ENCODE measurements at regions not wholly inside any gene's neighbourhood (a gene's known extent, or its start where the extent isn't known, plus 50 kb on each side); places are given as distances from the start of the nearest gene placed in this dataset.

DNA sequence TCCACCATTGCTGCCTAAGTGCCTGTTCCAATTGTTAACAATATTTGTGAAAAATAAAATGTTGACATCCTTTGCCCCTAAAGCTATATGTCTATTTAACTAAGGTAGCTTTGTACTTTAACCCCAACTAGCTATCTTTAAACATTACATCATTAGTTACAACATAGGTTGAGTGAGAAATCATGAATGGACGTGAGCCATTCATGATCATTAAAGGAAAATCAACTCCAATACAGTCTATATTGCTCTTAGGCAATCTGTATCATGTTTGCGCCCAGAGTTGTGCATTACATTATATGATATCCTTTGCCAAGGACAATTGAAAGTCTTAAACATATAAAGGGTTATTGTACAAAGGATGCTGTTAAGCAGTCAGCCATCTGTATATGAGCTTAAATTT, 269.6 kb downstream of the ALX1 start:
- peak overlapping the region; percentile 93; the same call in 1 of the 2 replicates for H3K27ac Mint-ChIP-seq
- POLR2A ChIA-PET, result no interaction called here
- peaks cover 59% of the 10 kb centered on the region for H3K4me1 Mint-ChIP-seq

DNA sequence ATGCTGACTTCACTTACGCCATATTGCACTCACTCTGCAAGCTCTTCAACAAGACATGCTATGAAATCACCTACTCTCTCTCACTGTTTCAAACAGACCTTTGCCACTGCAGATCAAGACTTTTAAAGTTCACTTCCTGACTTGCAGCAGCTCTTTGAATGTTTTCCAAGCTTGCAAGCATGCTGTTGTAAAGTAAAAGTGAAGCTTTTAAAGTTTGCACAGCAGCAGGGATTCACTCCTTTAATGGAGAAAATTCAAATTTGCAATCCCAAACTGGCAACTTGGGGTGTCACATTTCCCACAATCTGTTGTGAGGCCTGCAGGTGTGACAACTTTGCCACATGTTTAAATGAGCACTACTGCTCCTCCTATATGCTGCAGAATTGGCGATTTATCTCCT, 270.9 kb downstream of the ALX1 start:
- Mint-ChIP-seq H3K27ac (peak overlapping the region; percentile 100), H3K4me1 (peaks cover 50% of the 10 kb centered on the region), H3K36me3 (no peaks in the 10 kb centered on the region), H3K4me3 (peak overlapping the region; percentile 32; the same call in 1 of the 2 replicates), H3K9me3 (no peaks in the 10 kb centered on the region), H3K27me3 (ENCODE audit: low read depth) (no peaks in the 10 kb centered on the region; the same call in 1 of the 2 replicates)
- ATAC-seq (peak; percentile 87), DNase-seq (ENCODE audit: low spot score) (no peak)
- no peak for TF ChIP-seq ZBTB43 (CRISPR knock-in tag; IDR thresholded peaks at IDR 0.05)
- no peak for TF ChIP-seq IRF1 (CRISPR knock-in tag; IDR thresholded peaks at IDR 0.05)
- TF ChIP-seq NFE2L1 (CRISPR knock-in tag; IDR thresholded peaks at IDR 0.05), result no peak
- 0 out of 2 replicates have a peak, but pooled peaks have one; percentile 30 for TF ChIP-seq ETV6 (CRISPR knock-in tag; IDR thresholded peaks at IDR 0.05)
- TF ChIP-seq, protein P1, sequence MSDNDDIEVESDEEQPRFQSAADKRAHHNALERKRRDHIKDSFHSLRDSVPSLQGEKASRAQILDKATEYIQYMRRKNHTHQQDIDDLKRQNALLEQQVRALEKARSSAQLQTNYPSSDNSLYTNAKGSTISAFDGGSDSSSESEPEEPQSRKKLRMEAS (CRISPR knock-in tag; IDR thresholded peaks at IDR 0.05), result 0 out of 2 replicates have a peak, but pooled peaks have one; percentile 22
- POLR2A ChIA-PET, result no interaction called here
- CTCF ChIA-PET, result interaction anchor here (1.4 kb wide), 1 partner anchor 83 kb away, joined by 4 read pairs; no protein-coding TSS in a partner anchor

More for the DNA sequence above, 269.6 kb downstream of the ALX1 start:
- CTCF ChIA-PET, result interaction anchor here (1.4 kb wide), 1 partner anchor 81 kb away, joined by 4 read pairs; no protein-coding TSS in a partner anchor
- H3K36me3 Mint-ChIP-seq, result no peaks in the 10 kb centered on the region
- ATAC-seq (no peak), DNase-seq (ENCODE audit: low spot score) (no peak)
- H3K4me3 Mint-ChIP-seq, result no peak overlapping the region
- H3K27me3 Mint-ChIP-seq (ENCODE audit: low read depth), result no peaks in the 10 kb centered on the region; the same call in 1 of the 2 replicates
- 0 out of 2 replicates have a peak, but pooled peaks cover 1% of the 10 kb centered on the region for H3K9me3 Mint-ChIP-seq
- TF ChIP-seq, protein P2, sequence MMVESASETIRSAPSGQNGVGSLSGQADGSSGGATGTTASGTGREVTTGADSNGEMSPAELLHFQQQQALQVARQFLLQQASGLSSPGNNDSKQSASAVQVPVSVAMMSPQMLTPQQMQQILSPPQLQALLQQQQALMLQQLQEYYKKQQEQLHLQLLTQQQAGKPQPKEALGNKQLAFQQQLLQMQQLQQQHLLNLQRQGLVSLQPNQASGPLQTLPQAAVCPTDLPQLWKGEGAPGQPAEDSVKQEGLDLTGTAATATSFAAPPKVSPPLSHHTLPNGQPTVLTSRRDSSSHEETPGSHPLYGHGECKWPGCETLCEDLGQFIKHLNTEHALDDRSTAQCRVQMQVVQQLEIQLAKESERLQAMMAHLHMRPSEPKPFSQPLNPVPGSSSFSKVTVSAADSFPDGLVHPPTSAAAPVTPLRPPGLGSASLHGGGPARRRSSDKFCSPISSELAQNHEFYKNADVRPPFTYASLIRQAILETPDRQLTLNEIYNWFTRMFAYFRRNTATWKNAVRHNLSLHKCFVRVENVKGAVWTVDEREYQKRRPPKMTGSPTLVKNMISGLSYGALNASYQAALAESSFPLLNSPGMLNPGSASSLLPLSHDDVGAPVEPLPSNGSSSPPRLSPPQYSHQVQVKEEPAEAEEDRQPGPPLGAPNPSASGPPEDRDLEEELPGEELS (CRISPR knock-in tag; IDR thresholded peaks at IDR 0.05), result no peak
- TF ChIP-seq ZNF263 (CRISPR knock-in tag; IDR thresholded peaks at IDR 0.05; ENCODE audit: low read depth), result no peak
- TF ChIP-seq, protein P3, sequence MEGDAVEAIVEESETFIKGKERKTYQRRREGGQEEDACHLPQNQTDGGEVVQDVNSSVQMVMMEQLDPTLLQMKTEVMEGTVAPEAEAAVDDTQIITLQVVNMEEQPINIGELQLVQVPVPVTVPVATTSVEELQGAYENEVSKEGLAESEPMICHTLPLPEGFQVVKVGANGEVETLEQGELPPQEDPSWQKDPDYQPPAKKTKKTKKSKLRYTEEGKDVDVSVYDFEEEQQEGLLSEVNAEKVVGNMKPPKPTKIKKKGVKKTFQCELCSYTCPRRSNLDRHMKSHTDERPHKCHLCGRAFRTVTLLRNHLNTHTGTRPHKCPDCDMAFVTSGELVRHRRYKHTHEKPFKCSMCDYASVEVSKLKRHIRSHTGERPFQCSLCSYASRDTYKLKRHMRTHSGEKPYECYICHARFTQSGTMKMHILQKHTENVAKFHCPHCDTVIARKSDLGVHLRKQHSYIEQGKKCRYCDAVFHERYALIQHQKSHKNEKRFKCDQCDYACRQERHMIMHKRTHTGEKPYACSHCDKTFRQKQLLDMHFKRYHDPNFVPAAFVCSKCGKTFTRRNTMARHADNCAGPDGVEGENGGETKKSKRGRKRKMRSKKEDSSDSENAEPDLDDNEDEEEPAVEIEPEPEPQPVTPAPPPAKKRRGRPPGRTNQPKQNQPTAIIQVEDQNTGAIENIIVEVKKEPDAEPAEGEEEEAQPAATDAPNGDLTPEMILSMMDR (IDR thresholded peaks at IDR 0.05), result no peak

- Mint-ChIP-seq H3K27ac (peak overlapping the region; percentile 34), H3K27me3 (ENCODE audit: low read depth) (no peaks in the 10 kb centered on the region; the same call in 1 of the 2 replicates), H3K4me1 (peaks cover 47% of the 10 kb centered on the region), H3K9me3 (no peaks in the 10 kb centered on the region), H3K4me3 (peak overlapping the region; percentile 3; the same call in 1 of the 2 replicates), H3K36me3 (no peaks in the 10 kb centered on the region)
- CTCF ChIA-PET, result no interaction called here
- ATAC-seq, result no peak
- POLR2A ChIA-PET, result no interaction called here
- no peak for DNase-seq (ENCODE audit: low spot score)
- TF ChIP-seq STAT6 (CRISPR knock-in tag; conservative IDR thresholded peaks at IDR 0.05; ENCODE audit: low read depth), result no peak
- TF ChIP-seq NFE2L1 (CRISPR knock-in tag; IDR thresholded peaks at IDR 0.05), result no peak
- no peak for TF ChIP-seq E2F4 (CRISPR knock-in tag; IDR thresholded peaks at IDR 0.05; ENCODE audit: borderline replicate concordance, low read depth)
- TF ChIP-seq, protein P4, sequence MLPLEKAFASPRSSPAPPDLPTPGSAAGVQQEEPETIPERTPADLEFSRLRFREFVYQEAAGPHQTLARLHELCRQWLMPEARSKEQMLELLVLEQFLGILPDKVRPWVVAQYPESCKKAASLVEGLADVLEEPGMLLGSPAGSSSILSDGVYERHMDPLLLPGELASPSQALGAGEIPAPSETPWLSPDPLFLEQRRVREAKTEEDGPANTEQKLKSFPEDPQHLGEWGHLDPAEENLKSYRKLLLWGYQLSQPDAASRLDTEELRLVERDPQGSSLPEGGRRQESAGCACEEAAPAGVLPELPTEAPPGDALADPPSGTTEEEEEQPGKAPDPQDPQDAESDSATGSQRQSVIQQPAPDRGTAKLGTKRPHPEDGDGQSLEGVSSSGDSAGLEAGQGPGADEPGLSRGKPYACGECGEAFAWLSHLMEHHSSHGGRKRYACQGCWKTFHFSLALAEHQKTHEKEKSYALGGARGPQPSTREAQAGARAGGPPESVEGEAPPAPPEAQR (CRISPR knock-in tag; IDR thresholded peaks at IDR 0.05), result no peak
- no peak for TF ChIP-seq ETV6 (CRISPR knock-in tag; IDR thresholded peaks at IDR 0.05)
- TF ChIP-seq ZNF671 (CRISPR knock-in tag; IDR thresholded peaks at IDR 0.05), result no peak
- TF ChIP-seq TP53 (CRISPR knock-in tag; IDR thresholded peaks at IDR 0.05), result no peak
- no peak for TF ChIP-seq OVOL2 (CRISPR knock-in tag; IDR thresholded peaks at IDR 0.05; ENCODE audit: borderline replicate concordance)
- TF ChIP-seq NR2C2 (CRISPR knock-in tag; IDR thresholded peaks at IDR 0.05), result no peak
- no peak for TF ChIP-seq RORB (CRISPR knock-in tag; IDR thresholded peaks at IDR 0.05)
- no peak for TF ChIP-seq FOXJ3 (CRISPR knock-in tag; IDR thresholded peaks at IDR 0.05; ENCODE audit: borderline replicate concordance)
Measured at GRCh38 chr12:85552461-85552860, 272.4 kb downstream of the ALX1 start.

Data from WTC11 (cell line).